Right atrium auricular region (tissue), 2 donors: ENCODE measurements at regions not wholly inside any gene's neighbourhood (a gene's known extent, or its start where the extent isn't known, plus 50 kb on each side); places are given as distances from the start of the nearest gene placed in this dataset.

ENCODE experiments used
- DNase-seq: peaks from one replicate; pipeline ENCODE4 v3.0.0-alpha.2; 2019; ENCODE audit warnings: low spot score
- H3K27ac ChIP-seq, 2 donors: fragments of 200-600 bp; sonication (generic); 1 replicate in 1 of 2; 2 replicates in 1 of 2; pipeline ENCODE4 v1.5.1; 2016 to 2019
- H3K27me3 ChIP-seq, 2 donors: fragments of 200-600 bp; sonication (generic); one replicate each; pipeline versions ENCODE4 v1.5.1 to v1.6.0; 2017 to 2019
- H3K36me3 ChIP-seq: fragments of 200-600 bp; sonication (generic); one replicate; pipeline ENCODE4 v1.5.1; 2016
- H3K4me1 ChIP-seq, 2 donors: fragments of 200-600 bp; sonication (generic); one replicate each; pipeline versions ENCODE4 v1.5.1 to v1.6.0; 2017 to 2019
- H3K4me3 ChIP-seq, 2 donors: fragments of 200-600 bp; sonication (generic); 1 replicate in 1 of 2; 2 replicates in 1 of 2; pipeline ENCODE4 v1.5.1; 2017 to 2019; ENCODE audit warnings: mild to moderate bottlenecking in 1 of 2, moderate library complexity in 1 of 2
- H3K9me3 ChIP-seq, 2 donors: fragments of 200-600 bp; sonication (generic); one replicate each; pipeline ENCODE4 v1.5.1; 2019
- CTCF ChIP-seq, 2 donors: fragments of 200-600 bp; sonication (generic); IDR thresholded peaks; one replicate each; pipeline ENCODE4 v1.5.1; 2019; ENCODE audit warnings: antibody characterized with exemption in 2 of 2

GRCh38 chr1:5659606-5660005 is 332.6 kb downstream of the NPHP4 start:
- Histone ChIP-seq H3K4me1 (peaks cover 0 to 32% of the 10 kb centered on the region in 2 donors), H3K27me3 (no peaks in the 10 kb centered on the region), H3K4me3 (no peak overlapping the region), H3K36me3 (no peaks in the 10 kb centered on the region), H3K27ac (peak overlapping the region; percentile 77 to 87), H3K9me3 (no peaks in the 10 kb centered on the region)
- no peak for DNase-seq
- no peak for TF ChIP-seq CTCF (IDR thresholded peaks at IDR 0.05)

- no peak overlapping the region for H3K27ac ChIP-seq
- peaks cover 0 to 32% of the 10 kb centered on the region in 2 donors for H3K4me1 ChIP-seq
- no peak overlapping the region for H3K4me3 ChIP-seq
- no peaks in the 10 kb centered on the region for H3K27me3 ChIP-seq
- H3K36me3 ChIP-seq, result no peaks in the 10 kb centered on the region
- no peaks in the 10 kb centered on the region for H3K9me3 ChIP-seq
- no peak for DNase-seq
- TF ChIP-seq CTCF (IDR thresholded peaks at IDR 0.05), result no peak
Measured at GRCh38 chr1:5658340-5659316, 333.6 kb downstream of the NPHP4 start.

- no peaks in the 10 kb centered on the region for H3K27me3 ChIP-seq
- peaks cover 0 to 17% of the 10 kb centered on the region in 2 donors for H3K4me1 ChIP-seq
- DNase-seq, result no peak
- H3K9me3 ChIP-seq, result no peaks in the 10 kb centered on the region
- peak overlapping the region in 1 of 2 donors; percentile 29 for H3K27ac ChIP-seq
- H3K4me3 ChIP-seq, result no peak overlapping the region
- no peaks in the 10 kb centered on the region for H3K36me3 ChIP-seq
- TF ChIP-seq CTCF (IDR thresholded peaks at IDR 0.05), result no peak
Measured at GRCh38 chr1:5651964-5652821, 340.0 kb downstream of the NPHP4 start.

- DNase-seq, result no peak
- no peak for TF ChIP-seq CTCF (IDR thresholded peaks at IDR 0.05)
- H3K27ac ChIP-seq, result no peak overlapping the region
- no peaks in the 10 kb centered on the region for H3K9me3 ChIP-seq
- no peaks in the 10 kb centered on the region for H3K27me3 ChIP-seq
- H3K36me3 ChIP-seq, result no peaks in the 10 kb centered on the region
- peaks cover 0 to 17% of the 10 kb centered on the region in 2 donors for H3K4me1 ChIP-seq
- no peak overlapping the region for H3K4me3 ChIP-seq
Measured at GRCh38 chr1:5651473-5651872, 340.8 kb downstream of the NPHP4 start.

GRCh38 chr1:5651027-5651410 is 341.2 kb downstream of the NPHP4 start:
- no peaks in the 10 kb centered on the region for H3K27me3 ChIP-seq

More at GRCh38 chr1:5651027-5651410, 341.2 kb downstream of the NPHP4 start:
- Histone ChIP-seq H3K9me3 (no peaks in the 10 kb centered on the region), H3K27ac (no peak overlapping the region), H3K4me1 (peaks cover 0 to 17% of the 10 kb centered on the region in 2 donors), H3K4me3 (no peak overlapping the region), H3K36me3 (no peaks in the 10 kb centered on the region)
- DNase-seq, result no peak
- TF ChIP-seq CTCF (IDR thresholded peaks at IDR 0.05), result no peak
